Ascending aorta (tissue), 2 donors: ENCODE measurements at regions not wholly inside any gene's neighbourhood (a gene's known extent, or its start where the extent isn't known, plus 50 kb on each side); places are given as distances from the start of the nearest gene placed in this dataset.
"Not testable (repeated sequence)": the region's sequence is repeated elsewhere in the genome, so short reads cannot be mapped to it uniquely, and the experiment has no call there.

ENCODE experiments used
- DNase-seq, 2 donors: peaks; one replicate each; pipeline ENCODE4 v3.0.0-alpha.2; 2019; ENCODE audit warnings: low spot score in 2 of 2
- H3K27ac ChIP-seq, 2 donors: fragments of 200-600 bp; sonication (generic); one replicate each; pipeline ENCODE4 v1.5.1; 2016 to 2017; ENCODE audit warnings: mild to moderate bottlenecking in 1 of 2
- H3K27me3 ChIP-seq: fragments of 200-600 bp; sonication (generic); one replicate; pipeline ENCODE4 v1.5.1; 2017
- H3K36me3 ChIP-seq, 2 donors: fragments of 200-600 bp; sonication (generic); one replicate each; pipeline ENCODE4 v1.5.1; 2016
- H3K4me1 ChIP-seq, 2 donors: fragments of 200-600 bp; sonication (generic); one replicate each; pipeline ENCODE4 v1.5.1; 2016 to 2017; ENCODE audit warnings: mild to moderate bottlenecking in 1 of 2
- H3K4me3 ChIP-seq, 2 donors: fragments of 200-600 bp; sonication (generic); one replicate each; pipeline ENCODE4 v1.5.1; 2016 to 2017; ENCODE audit warnings: mild to moderate bottlenecking in 1 of 2
- H3K9me3 ChIP-seq, 2 donors: fragments of 200-600 bp; sonication (generic); one replicate each; pipeline ENCODE4 v1.5.1; 2016
- intact Hi-C: fragments of 100-400 bp; cut with DNase I; formaldehyde crosslinking; loops from one replicate; pipeline ENCODE4 v1.15.1; 2023
- TF ChIP-seq, protein P1 (sequence below), 3 experiments: fragments of 200-600 bp in 2 of 3; fragments of 450-650 bp in 1 of 3; sonication (generic) in 2 of 3; IDR thresholded peaks; one replicate each; pipeline ENCODE4 v1.5.1; 2016 to 2019; ENCODE audit warnings: antibody characterized with exemption in 3 of 3, mild to moderate bottlenecking in 1 of 3, moderate library complexity in 1 of 3

GRCh38 chr10:10755490-10755889 is 262.2 kb upstream of the CELF2 start:
- H3K27ac ChIP-seq: no peak overlapping the region
- TF ChIP-seq, protein P1, sequence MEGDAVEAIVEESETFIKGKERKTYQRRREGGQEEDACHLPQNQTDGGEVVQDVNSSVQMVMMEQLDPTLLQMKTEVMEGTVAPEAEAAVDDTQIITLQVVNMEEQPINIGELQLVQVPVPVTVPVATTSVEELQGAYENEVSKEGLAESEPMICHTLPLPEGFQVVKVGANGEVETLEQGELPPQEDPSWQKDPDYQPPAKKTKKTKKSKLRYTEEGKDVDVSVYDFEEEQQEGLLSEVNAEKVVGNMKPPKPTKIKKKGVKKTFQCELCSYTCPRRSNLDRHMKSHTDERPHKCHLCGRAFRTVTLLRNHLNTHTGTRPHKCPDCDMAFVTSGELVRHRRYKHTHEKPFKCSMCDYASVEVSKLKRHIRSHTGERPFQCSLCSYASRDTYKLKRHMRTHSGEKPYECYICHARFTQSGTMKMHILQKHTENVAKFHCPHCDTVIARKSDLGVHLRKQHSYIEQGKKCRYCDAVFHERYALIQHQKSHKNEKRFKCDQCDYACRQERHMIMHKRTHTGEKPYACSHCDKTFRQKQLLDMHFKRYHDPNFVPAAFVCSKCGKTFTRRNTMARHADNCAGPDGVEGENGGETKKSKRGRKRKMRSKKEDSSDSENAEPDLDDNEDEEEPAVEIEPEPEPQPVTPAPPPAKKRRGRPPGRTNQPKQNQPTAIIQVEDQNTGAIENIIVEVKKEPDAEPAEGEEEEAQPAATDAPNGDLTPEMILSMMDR (IDR thresholded peaks at IDR 0.05): no peak
- DNase-seq: no peak
- H3K9me3 ChIP-seq: no peaks in the 10 kb centered on the region
- no peaks in the 10 kb centered on the region for H3K36me3 ChIP-seq
- intact Hi-C loops: no loop called here
- H3K4me3 ChIP-seq: no peak overlapping the region
- H3K27me3 ChIP-seq: no peaks in the 10 kb centered on the region
- no peaks in the 10 kb centered on the region for H3K4me1 ChIP-seq

DNA sequence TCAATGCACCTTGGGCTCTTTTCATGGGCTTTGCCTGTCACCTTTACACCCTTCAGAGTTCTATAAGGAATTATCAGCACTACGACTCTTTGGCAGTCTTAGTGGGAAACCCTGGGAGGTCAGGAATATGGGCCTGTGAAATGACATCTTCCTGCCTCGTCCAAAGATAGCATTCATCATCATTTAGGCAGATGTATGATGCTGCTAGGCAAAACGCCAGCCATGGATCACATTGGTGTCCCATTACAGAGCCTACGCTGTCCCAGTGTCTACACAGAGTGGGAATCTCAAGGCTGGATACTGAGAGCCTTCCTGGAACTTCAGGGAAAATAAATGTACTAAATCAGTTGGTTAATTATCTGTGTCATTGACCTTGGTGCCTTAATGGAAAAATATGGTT is 259.4 kb upstream of the CELF2 start:
- H3K4me1 ChIP-seq: no peaks in the 10 kb centered on the region
- no peak overlapping the region for H3K4me3 ChIP-seq
- no peak overlapping the region for H3K27ac ChIP-seq
- DNase-seq: no peak
- no peaks in the 10 kb centered on the region for H3K36me3 ChIP-seq
- no peaks in the 10 kb centered on the region for H3K9me3 ChIP-seq
- no peaks in the 10 kb centered on the region for H3K27me3 ChIP-seq
- intact Hi-C loops: no loop called here
- TF ChIP-seq, protein P1 (IDR thresholded peaks at IDR 0.05): no peak

DNA sequence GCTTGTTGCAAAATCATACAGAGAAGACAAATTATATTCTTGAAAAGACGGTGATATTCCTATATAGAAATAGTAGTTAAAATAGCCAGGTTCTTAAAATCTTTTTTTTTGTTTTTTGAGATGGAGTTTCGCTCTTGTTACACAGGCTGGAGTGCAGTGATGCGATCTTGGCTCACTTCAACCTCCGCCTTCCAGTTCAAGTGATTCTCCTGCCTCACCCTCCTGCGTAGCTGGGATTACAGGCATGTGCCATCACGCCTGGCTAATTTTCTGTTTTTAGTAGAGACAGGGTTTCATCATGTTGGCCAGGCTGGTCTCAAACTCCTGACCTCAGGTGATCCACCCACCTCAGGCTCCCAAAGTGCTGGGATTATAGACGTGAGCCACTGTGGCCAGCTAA is 257.9 kb upstream of the CELF2 start:
- H3K4me1 ChIP-seq, H3K9me3 ChIP-seq, H3K4me3 ChIP-seq, intact Hi-C loops, H3K36me3 ChIP-seq, H3K27me3 ChIP-seq, H3K27ac ChIP-seq, DNase-seq: not testable (repeated sequence)

DNA sequence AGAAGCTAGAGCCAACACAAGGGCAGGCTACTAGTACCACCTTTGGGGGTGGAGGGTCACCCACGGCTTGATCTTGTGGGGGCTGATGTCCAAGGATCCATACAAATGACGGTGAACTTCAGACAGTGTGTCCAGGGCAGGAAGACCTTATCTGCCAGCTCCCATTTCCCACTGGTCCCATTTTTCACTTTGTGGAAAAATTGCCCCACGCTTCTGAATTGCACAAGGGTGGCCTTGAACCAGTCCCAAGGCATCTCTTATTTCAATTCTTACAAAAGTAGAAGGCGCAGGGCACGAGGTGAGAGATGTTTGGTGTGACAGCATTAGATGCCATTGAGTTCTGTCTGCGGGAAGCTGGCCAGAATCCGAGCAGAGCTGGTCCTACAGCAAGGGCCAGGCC is 252.7 kb upstream of the CELF2 start:
- no peak for DNase-seq
- no peak overlapping the region for H3K4me3 ChIP-seq
- intact Hi-C loops: no loop called here
- no peaks in the 10 kb centered on the region for H3K4me1 ChIP-seq
- H3K36me3 ChIP-seq: no peaks in the 10 kb centered on the region
- H3K27ac ChIP-seq: no peak overlapping the region
- H3K27me3 ChIP-seq: no peaks in the 10 kb centered on the region
- H3K9me3 ChIP-seq: no peaks in the 10 kb centered on the region
- TF ChIP-seq, protein P1 (IDR thresholded peaks at IDR 0.05): no peak

- TF ChIP-seq, protein P1 (IDR thresholded peaks at IDR 0.05): no peak
- no peaks in the 10 kb centered on the region for H3K36me3 ChIP-seq
- H3K4me1 ChIP-seq: no peaks in the 10 kb centered on the region
- no peak for DNase-seq
- H3K4me3 ChIP-seq: no peak overlapping the region
- no peak overlapping the region for H3K27ac ChIP-seq
- no peaks in the 10 kb centered on the region for H3K9me3 ChIP-seq
- H3K27me3 ChIP-seq: no peaks in the 10 kb centered on the region
- intact Hi-C loops: no loop called here
These were observed 245.3 kb upstream of the CELF2 start for GRCh38 chr10:10772411-10772810.

- no peak for DNase-seq
- TF ChIP-seq, protein P1 (IDR thresholded peaks at IDR 0.05): no peak
- intact Hi-C loops: no loop called here
These were observed 244.7 kb upstream of the CELF2 start for GRCh38 chr10:10772874-10773508.

More at GRCh38 chr10:10772874-10773508, 244.7 kb upstream of the CELF2 start:
- Histone ChIP-seq H3K4me3 (no peak overlapping the region), H3K4me1 (no peaks in the 10 kb centered on the region), H3K36me3 (no peaks in the 10 kb centered on the region), H3K9me3 (no peaks in the 10 kb centered on the region), H3K27ac (no peak overlapping the region), H3K27me3 (no peaks in the 10 kb centered on the region)
